Thyroid gland (tissue), 4 donors: ENCODE measurements at regions not wholly inside any gene's neighbourhood (a gene's known extent, or its start where the extent isn't known, plus 50 kb on each side); places are given as distances from the start of the nearest gene placed in this dataset.

Experiments
- CTCF ChIP-seq, 6 experiments: fragments of 200-600 bp in 3 of 6; fragments of 450-650 bp in 3 of 6; sonication (generic) in 3 of 6; IDR thresholded peaks; one replicate each; pipeline ENCODE4 v1.5.1; 2016 to 2019; ENCODE audit warnings: antibody characterized with exemption in 6 of 6, mild to moderate bottlenecking in 2 of 6, inconsistent platforms in 1 of 6, moderate library complexity in 1 of 6
- POLR2A ChIP-seq, 2 donors: fragments of 450-650 bp; IDR thresholded peaks; one replicate each; pipeline ENCODE4 v1.6.1; 2017; ENCODE audit warnings: antibody characterized with exemption in 2 of 2, mild to moderate bottlenecking in 2 of 2, moderate library complexity in 1 of 2

- TF ChIP-seq CTCF (IDR thresholded peaks at IDR 0.05) (no peak), POLR2A (IDR thresholded peaks at IDR 0.05) (no peak)
Observed at GRCh38 chr3:88773766-88774165, 333.7 kb upstream of the EPHA3 start.
